Lung (tissue), 11 donors: ENCODE measurements at regions not wholly inside any gene's neighbourhood (a gene's known extent, or its start where the extent isn't known, plus 50 kb on each side); places are given as distances from the start of the nearest gene placed in this dataset.

Experiments
- ATAC-seq: fragments of 200-7000 bp; cut with Tn5 transposase; one replicate; pipeline ENCODE4 v1.9.1; 2020; ENCODE audit warnings: moderate number of reproducible peaks; ENCODE audit not compliant: insufficient read depth, low FRiP score
- DNase-seq, 3 donors: peaks; one replicate each; pipeline ENCODE4 v3.0.0-alpha.2; 2013 to 2017
- H3K27ac ChIP-seq, 2 donors: one replicate each; pipeline ENCODE4 v1.5.1; 2013; ENCODE audit warnings: mild to moderate bottlenecking in 2 of 2, moderate library complexity in 2 of 2, control low read depth in 1 of 2, inconsistent platforms in 1 of 2, low read depth in 1 of 2, low read length in 1 of 2
- H3K27me3 ChIP-seq, 3 donors: one replicate each; pipeline ENCODE4 v1.5.1; 2013; ENCODE audit warnings: low read length in 2 of 3; ENCODE audit not compliant: control insufficient read depth in 3 of 3, insufficient read depth in 3 of 3
- H3K36me3 ChIP-seq, 4 donors: one replicate each; pipeline ENCODE4 v1.5.1; 2013; ENCODE audit warnings: low read length in 4 of 4, mild to moderate bottlenecking in 1 of 4, moderate library complexity in 1 of 4; ENCODE audit not compliant: control insufficient read depth in 4 of 4, insufficient read depth in 4 of 4
- H3K4me1 ChIP-seq, 5 donors: one replicate each; pipeline ENCODE4 v1.5.1; 2013; ENCODE audit warnings: low read length in 5 of 5, mild to moderate bottlenecking in 2 of 5, moderate library complexity in 1 of 5; ENCODE audit not compliant: control insufficient read depth in 5 of 5, insufficient read depth in 5 of 5
- H3K4me3 ChIP-seq: one replicate; pipeline ENCODE4 v1.5.1; 2013; ENCODE audit warnings: mild to moderate bottlenecking, control low read depth, moderate library complexity
- H3K9ac ChIP-seq, 2 donors: one replicate each; pipeline ENCODE4 v1.5.1; 2013; ENCODE audit warnings: low read length in 2 of 2, control low read depth in 1 of 2; ENCODE audit not compliant: insufficient read depth in 1 of 2
- H3K9me3 ChIP-seq, 4 donors: one replicate each; pipeline ENCODE4 v1.5.1; 2013; ENCODE audit warnings: low read length in 3 of 4, mild to moderate bottlenecking in 1 of 4, moderate library complexity in 1 of 4; ENCODE audit not compliant: control insufficient read depth in 4 of 4, insufficient read depth in 3 of 4
- WGBS, 2 donors: extraction: QIAGEN DNeasy Blood & Tissue Kit; methylation state at CpG; one replicate each; pipeline ENCODE4 v1.1.7; 2013; 5-methylcytosine and 5-hydroxymethylcytosine counted together
- TF ChIP-seq, protein P1 (sequence below): IDR thresholded peaks from 2 replicates; pipeline ENCODE4 v1.5.1; 2012; ENCODE audit warnings: mild to moderate bottlenecking; ENCODE audit errors: control extremely low read depth, extremely low read depth
- donor health status: control.
- donor health status: control.
- donor health status: Bipolar disorder and iron deficiency.
- donor health status: healthy.
- donor health status: DM: yes; HTN: yes; CAD: no.

DNA sequence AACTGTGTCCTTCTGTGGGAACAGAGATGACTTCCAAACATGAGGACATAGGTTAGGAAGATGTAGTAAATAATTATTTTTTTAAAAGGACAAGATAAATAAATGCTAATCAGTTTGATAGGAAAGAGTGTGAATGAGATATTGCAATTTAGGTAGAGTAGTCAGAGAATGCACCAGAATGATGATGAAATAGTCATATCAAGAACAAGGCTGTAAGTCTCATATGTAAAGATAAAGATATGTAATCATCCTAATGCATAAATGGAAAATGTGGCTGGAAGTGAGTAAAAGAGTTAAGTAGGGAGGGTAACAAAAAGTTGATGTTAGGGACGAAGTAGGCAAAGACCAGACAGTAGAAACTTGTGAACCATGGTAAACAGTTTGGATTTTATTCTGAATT, 1041.7 kb upstream of the MIR17HG start:
- 81 to 88% methylated on average over 1 of the region's 1 CpG for WGBS, 2 donors
- Histone ChIP-seq H3K27ac (no peak overlapping the region), H3K4me1 (peaks cover 0 to 10% (median 0%) of the 10 kb centered on the region in 5 donors), H3K4me3 (no peak overlapping the region), H3K9ac (no peak overlapping the region), H3K27me3 (no peaks in the 10 kb centered on the region), H3K9me3 (no peaks in the 10 kb centered on the region), H3K36me3 (no peaks in the 10 kb centered on the region)
- no peak for ATAC-seq
- no peak for DNase-seq
- TF ChIP-seq, protein P1, sequence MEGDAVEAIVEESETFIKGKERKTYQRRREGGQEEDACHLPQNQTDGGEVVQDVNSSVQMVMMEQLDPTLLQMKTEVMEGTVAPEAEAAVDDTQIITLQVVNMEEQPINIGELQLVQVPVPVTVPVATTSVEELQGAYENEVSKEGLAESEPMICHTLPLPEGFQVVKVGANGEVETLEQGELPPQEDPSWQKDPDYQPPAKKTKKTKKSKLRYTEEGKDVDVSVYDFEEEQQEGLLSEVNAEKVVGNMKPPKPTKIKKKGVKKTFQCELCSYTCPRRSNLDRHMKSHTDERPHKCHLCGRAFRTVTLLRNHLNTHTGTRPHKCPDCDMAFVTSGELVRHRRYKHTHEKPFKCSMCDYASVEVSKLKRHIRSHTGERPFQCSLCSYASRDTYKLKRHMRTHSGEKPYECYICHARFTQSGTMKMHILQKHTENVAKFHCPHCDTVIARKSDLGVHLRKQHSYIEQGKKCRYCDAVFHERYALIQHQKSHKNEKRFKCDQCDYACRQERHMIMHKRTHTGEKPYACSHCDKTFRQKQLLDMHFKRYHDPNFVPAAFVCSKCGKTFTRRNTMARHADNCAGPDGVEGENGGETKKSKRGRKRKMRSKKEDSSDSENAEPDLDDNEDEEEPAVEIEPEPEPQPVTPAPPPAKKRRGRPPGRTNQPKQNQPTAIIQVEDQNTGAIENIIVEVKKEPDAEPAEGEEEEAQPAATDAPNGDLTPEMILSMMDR = no peak

DNA sequence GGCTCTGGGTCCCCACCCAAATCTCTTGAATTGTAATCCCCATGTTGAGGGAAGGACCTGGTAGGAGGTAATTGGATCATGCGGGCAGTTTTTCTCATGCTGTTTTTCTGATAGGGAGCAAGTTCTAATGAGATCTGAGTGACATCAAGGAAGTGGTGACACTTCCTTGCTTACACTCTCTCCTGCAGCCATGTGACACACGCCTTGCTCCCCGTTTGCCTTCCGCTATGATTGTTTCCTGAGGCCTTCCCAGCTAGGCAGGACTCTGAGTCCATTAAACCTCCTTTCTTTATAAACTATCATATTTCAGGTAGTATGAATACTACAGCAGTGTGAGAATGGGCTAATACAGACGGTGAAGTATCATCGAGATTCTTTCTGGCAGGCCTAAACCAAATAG, 1040.4 kb upstream of the MIR17HG start:
- no peak overlapping the region for H3K27ac ChIP-seq
- H3K9ac ChIP-seq = no peak overlapping the region
- H3K36me3 ChIP-seq = no peaks in the 10 kb centered on the region
- TF ChIP-seq, protein P1 = no peak
- H3K9me3 ChIP-seq = no peaks in the 10 kb centered on the region
- H3K4me1 ChIP-seq = peaks cover 0 to 4% (median 0%) of the 10 kb centered on the region in 5 donors
- DNase-seq (no peak), ATAC-seq (no peak)
- 83 to 84% methylated on average over 6 of the region's 6 CpGs for WGBS, 2 donors
- no peaks in the 10 kb centered on the region for H3K27me3 ChIP-seq
- H3K4me3 ChIP-seq = no peak overlapping the region

DNA sequence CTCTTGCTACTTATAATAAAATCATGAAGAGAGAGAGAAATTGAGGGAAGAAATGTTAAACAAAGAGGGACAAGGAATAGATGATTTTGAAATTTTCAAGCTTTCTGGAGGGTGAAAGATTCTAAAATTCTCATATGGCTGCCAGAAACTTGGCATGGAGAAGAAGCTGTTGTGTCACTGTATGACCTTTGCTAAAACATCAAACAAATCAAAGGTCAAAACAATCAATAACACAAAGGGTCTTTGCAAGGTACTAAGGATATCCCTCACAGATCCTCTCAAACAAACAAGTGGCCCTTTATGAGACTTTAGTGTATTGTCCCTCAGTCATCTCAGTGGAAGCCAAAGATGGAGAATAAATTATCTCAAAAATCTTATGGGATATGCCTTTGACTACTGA, 1039.2 kb upstream of the MIR17HG start:
- no peak for ATAC-seq
- Histone ChIP-seq H3K27ac (no peak overlapping the region), H3K4me3 (no peak overlapping the region), H3K9me3 (no peaks in the 10 kb centered on the region), H3K27me3 (no peaks in the 10 kb centered on the region), H3K4me1 (no peaks in the 10 kb centered on the region), H3K9ac (no peak overlapping the region), H3K36me3 (no peaks in the 10 kb centered on the region)
- DNase-seq = no peak
- TF ChIP-seq, protein P1 = no peak

DNA sequence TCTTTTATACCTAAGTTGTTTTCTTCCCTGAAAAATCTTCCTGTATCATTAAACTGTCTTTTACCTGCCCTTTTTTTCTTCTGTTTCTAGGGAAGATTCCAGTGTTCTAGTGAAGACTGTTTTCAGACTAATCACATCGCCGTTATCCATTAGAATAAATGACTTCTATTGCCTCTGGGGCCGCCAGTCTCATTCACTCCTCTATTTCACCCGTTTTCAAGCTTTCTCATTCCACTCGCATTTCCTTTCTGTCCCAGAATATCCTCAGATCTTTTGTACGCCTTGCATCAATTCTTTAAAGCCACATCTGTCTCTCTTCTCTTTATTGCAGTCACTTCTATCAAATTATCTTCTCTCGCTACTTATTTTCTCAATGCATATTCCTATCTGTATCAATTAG, 1035.6 kb upstream of the MIR17HG start:
- Histone ChIP-seq H3K27ac (no peak overlapping the region), H3K9me3 (no peaks in the 10 kb centered on the region), H3K4me3 (no peak overlapping the region), H3K36me3 (no peaks in the 10 kb centered on the region), H3K9ac (no peak overlapping the region), H3K27me3 (no peaks in the 10 kb centered on the region), H3K4me1 (no peaks in the 10 kb centered on the region)
- 87 to 89% methylated on average over 7 of the region's 7 CpGs for WGBS, 2 donors
- ATAC-seq (no peak), DNase-seq (no peak)
- TF ChIP-seq, protein P1 = no peak
